ENCODE measurements at regions not wholly inside any gene's neighbourhood (a gene's known extent, or its start where the extent isn't known, plus 50 kb on each side); places are given as distances from the start of the nearest gene placed in this dataset.

GRCh38 chr21:16570856-16571255 is 841.1 kb downstream of the USP25 start:
- no peaks in the 10 kb centered on the region for H3K36me3 ChIP-seq (ENCODE audit: control insufficient read depth in 2 of 3, insufficient read depth in 3 of 3, low read length in 3 of 3)
- DNase-seq: no peak
- intact Hi-C loops (cut with DNase I): no loop called here
- H3K4me1 ChIP-seq (ENCODE audit: control insufficient read depth in 2 of 3, insufficient read depth in 2 of 3, low read depth in 1 of 3, low read length in 3 of 3): peaks cover 2 to 4% (median 2%) of the 10 kb centered on the region in 3 donors
- TF ChIP-seq CTCF (IDR thresholded peaks at IDR 0.05; ENCODE audit: borderline replicate concordance, extremely low read depth, insufficient read depth): no peak
- no peak overlapping the region for H3K4me3 ChIP-seq (ENCODE audit: low read length in 3 of 3)
- H3K9ac ChIP-seq (ENCODE audit: low read length in 3 of 3): no peak overlapping the region
- FAIRE-seq: no peak
- no peak overlapping the region for H3K27ac ChIP-seq (ENCODE audit: low read depth in 2 of 2, low read length in 2 of 2)
- H3K27me3 ChIP-seq (ENCODE audit: control insufficient read depth, insufficient read depth, low read length): no peaks in the 10 kb centered on the region
- no peaks in the 10 kb centered on the region for H3K9me3 ChIP-seq (ENCODE audit: control insufficient read depth in 2 of 3, insufficient read depth in 1 of 3, low read length in 3 of 3)

GRCh38 chr21:16571594-16571993 is 841.8 kb downstream of the USP25 start:
- H3K36me3 ChIP-seq (ENCODE audit: control insufficient read depth in 2 of 3, insufficient read depth in 3 of 3, low read length in 3 of 3): no peaks in the 10 kb centered on the region
- no peaks in the 10 kb centered on the region for H3K9me3 ChIP-seq (ENCODE audit: control insufficient read depth in 2 of 3, insufficient read depth in 1 of 3, low read length in 3 of 3)
- intact Hi-C loops (cut with DNase I): no loop called here
- no peak overlapping the region for H3K27ac ChIP-seq (ENCODE audit: low read depth in 2 of 2, low read length in 2 of 2)
- peaks cover 2 to 4% (median 2%) of the 10 kb centered on the region in 3 donors for H3K4me1 ChIP-seq (ENCODE audit: control insufficient read depth in 2 of 3, insufficient read depth in 2 of 3, low read depth in 1 of 3, low read length in 3 of 3)
- DNase-seq (no peak), FAIRE-seq (no peak)
- H3K9ac ChIP-seq (ENCODE audit: low read length in 3 of 3): no peak overlapping the region
- TF ChIP-seq CTCF (IDR thresholded peaks at IDR 0.05; ENCODE audit: borderline replicate concordance, extremely low read depth, insufficient read depth): no peak
- H3K4me3 ChIP-seq (ENCODE audit: low read length in 3 of 3): no peak overlapping the region
- H3K27me3 ChIP-seq (ENCODE audit: control insufficient read depth, insufficient read depth, low read length): no peaks in the 10 kb centered on the region

- no peaks in the 10 kb centered on the region for H3K9me3 ChIP-seq (ENCODE audit: control insufficient read depth in 2 of 3, insufficient read depth in 1 of 3, low read length in 3 of 3)
- no peaks in the 10 kb centered on the region for H3K36me3 ChIP-seq (ENCODE audit: control insufficient read depth in 2 of 3, insufficient read depth in 3 of 3, low read length in 3 of 3)
- H3K4me3 ChIP-seq (ENCODE audit: low read length in 3 of 3): no peak overlapping the region
- DNase-seq (no peak), FAIRE-seq (no peak)
- H3K9ac ChIP-seq (ENCODE audit: low read length in 3 of 3): no peak overlapping the region
- no peak overlapping the region for H3K27ac ChIP-seq (ENCODE audit: low read depth in 2 of 2, low read length in 2 of 2)
- no peaks in the 10 kb centered on the region for H3K27me3 ChIP-seq (ENCODE audit: control insufficient read depth, insufficient read depth, low read length)
- intact Hi-C loops (cut with DNase I): no loop called here
- no peak for TF ChIP-seq CTCF (IDR thresholded peaks at IDR 0.05; ENCODE audit: borderline replicate concordance, extremely low read depth, insufficient read depth)
- H3K4me1 ChIP-seq (ENCODE audit: control insufficient read depth in 2 of 3, insufficient read depth in 2 of 3, low read depth in 1 of 3, low read length in 3 of 3): peaks cover 2 to 4% (median 2%) of the 10 kb centered on the region in 3 donors
Measured at GRCh38 chr21:16572032-16572431, 842.2 kb downstream of the USP25 start.

GRCh38 chr21:16573578-16573977 is 843.8 kb downstream of the USP25 start:
- FAIRE-seq: no peak
- no peaks in the 10 kb centered on the region for H3K36me3 ChIP-seq (ENCODE audit: control insufficient read depth in 2 of 3, insufficient read depth in 3 of 3, low read length in 3 of 3)
- no peak overlapping the region for H3K9ac ChIP-seq (ENCODE audit: low read length in 3 of 3)
- H3K9me3 ChIP-seq (ENCODE audit: control insufficient read depth in 2 of 3, insufficient read depth in 1 of 3, low read length in 3 of 3): no peaks in the 10 kb centered on the region
- no peak overlapping the region for H3K4me3 ChIP-seq (ENCODE audit: low read length in 3 of 3)
- no peak overlapping the region for H3K27ac ChIP-seq (ENCODE audit: low read depth in 2 of 2, low read length in 2 of 2)
- peaks cover 0 to 3% (median 1%) of the 10 kb centered on the region in 3 donors for H3K4me1 ChIP-seq (ENCODE audit: control insufficient read depth in 2 of 3, insufficient read depth in 2 of 3, low read depth in 1 of 3, low read length in 3 of 3)
- H3K27me3 ChIP-seq (ENCODE audit: control insufficient read depth, insufficient read depth, low read length): no peaks in the 10 kb centered on the region
- TF ChIP-seq CTCF (IDR thresholded peaks at IDR 0.05; ENCODE audit: borderline replicate concordance, extremely low read depth, insufficient read depth): no peak
- intact Hi-C loops (cut with DNase I): no loop called here
- peak in 1 of 5 donors; percentile 54 for DNase-seq
